K562 (cell line): ENCODE measurements at regions not wholly inside any gene's neighbourhood (a gene's known extent, or its start where the extent isn't known, plus 50 kb on each side); places are given as distances from the start of the nearest gene placed in this dataset.

Experiments used
- ATAC-seq: fragments of 200-7000 bp; cut with Tn5 transposase; 3 replicates; pipeline ENCODE4 v1.9.1; 2020; ENCODE audit warnings: moderate library complexity
- BruUV-seq: library from RNA; stranded (reverse); fragments of 400-500 nt; replicated peaks from 2 replicates; lab custom pipeline; 2021; lab: Mats Ljungman, UMichigan
- CTCF ChIA-PET: fragments of 300-600 bp; formaldehyde crosslinking; extraction: SDS; loops from one replicate; lab custom pipeline; 2021; ENCODE audit warnings: low intra/inter-chr PET ratio; lab: Yijun Ruan, JAX
- POLR2A ChIA-PET: fragments of 300-600, 350-650 bp; sonication (Branson Sonifier 250); formaldehyde crosslinking; extraction: SDS; loops from one replicate; lab custom pipeline; 2021; ENCODE audit warnings: antibody characterized with exemption, inconsistent platforms; lab: Yijun Ruan, JAX
- DNase-seq, 4 experiments: peaks; one replicate each; pipeline versions ENCODE4 v3.0.0 to v3.0.0-alpha.2; 2011 to 2018; ENCODE audit warnings: low spot score in 3 of 4, mixed read lengths in 3 of 4; ENCODE audit errors: extremely low read depth in 1 of 4
- FAIRE-seq: peaks from 2 replicates; lab custom pipeline; 2011; peaks lifted over from hg19 to GRCh38; lab: Jason Lieb, UNC
- H2AFZ ChIP-seq: 2 replicates; pipeline ENCODE4 v1.6.0; 2011; ENCODE audit warnings: low read depth, low read length, control low read depth, inconsistent platforms
- H3K27ac ChIP-seq: fragments of 200-600 bp; 3 replicates; pipeline ENCODE4 v1.8.0; 2011; ENCODE audit warnings: low read depth, mild to moderate bottlenecking, control low read depth, inconsistent platforms, low read length, moderate library complexity, mixed read lengths; ENCODE audit errors: extremely low read depth
- H3K27me3 ChIP-seq, 2 experiments: fragments of 300-600 bp in 1 of 2; 2 replicates in 1 of 2; 3 replicates in 1 of 2; pipeline versions ENCODE4 v1.6.0 to v1.8.0; 2011; ENCODE audit warnings: inconsistent platforms in 2 of 2, low read length in 2 of 2, mild to moderate bottlenecking in 1 of 2, mixed read lengths in 1 of 2, moderate library complexity in 1 of 2; ENCODE audit not compliant: control insufficient read depth in 2 of 2, insufficient read depth in 2 of 2
- H3K36me3 ChIP-seq: fragments of 300-600 bp; 3 replicates; pipeline ENCODE4 v1.8.0; 2011; ENCODE audit warnings: mild to moderate bottlenecking, low read length, inconsistent platforms; ENCODE audit not compliant: control insufficient read depth, insufficient read depth
- H3K4me1 ChIP-seq, 2 experiments: fragments of 200-600 bp in 1 of 2; replicated peaks in 1 of 2; 2 replicates in 1 of 2; 3 replicates in 1 of 2; pipeline versions ENCODE4 v1.5.1 to v1.8.0; 2011; ENCODE audit warnings: inconsistent platforms in 2 of 2, low read length in 2 of 2, mild to moderate bottlenecking in 1 of 2, mixed read lengths in 1 of 2, moderate library complexity in 1 of 2; ENCODE audit not compliant: control insufficient read depth in 2 of 2, insufficient read depth in 2 of 2
- H3K4me2 ChIP-seq: 2 replicates; pipeline ENCODE4 v1.6.1; 2011; ENCODE audit warnings: low read length, control low read depth, inconsistent platforms, mixed read lengths; ENCODE audit not compliant: insufficient read depth
- H3K4me3 ChIP-seq: fragments of 200-600 bp; sonication (generic), shearing (Covaris generic); 2 replicates; pipeline ENCODE4 v1.5.1; 2016; ENCODE audit warnings: control low read depth, inconsistent platforms
- H3K79me2 ChIP-seq: fragments of 200-600 bp; 3 replicates; pipeline ENCODE4 v1.8.0; 2011; ENCODE audit warnings: low read length, inconsistent platforms; ENCODE audit not compliant: control insufficient read depth, insufficient read depth
- H3K9ac ChIP-seq, 2 experiments: 2 replicates each; pipeline versions ENCODE4 v1.6.0 to v1.6.1; 2011; ENCODE audit warnings: low read depth in 2 of 2, low read length in 2 of 2, control low read depth in 1 of 2, inconsistent platforms in 1 of 2, mild to moderate bottlenecking in 1 of 2, mixed read lengths in 1 of 2; ENCODE audit not compliant: insufficient read depth in 1 of 2
- H3K9me1 ChIP-seq: one replicate; pipeline ENCODE4 v1.6.0; 2011; ENCODE audit warnings: inconsistent platforms, mild to moderate bottlenecking, low read length, moderate library complexity; ENCODE audit not compliant: control insufficient read depth, insufficient read depth
- H3K9me3 ChIP-seq: replicated peaks from 2 replicates; pipeline ENCODE4 v1.5.1; 2011; ENCODE audit warnings: low read depth, low read length, inconsistent platforms; ENCODE audit not compliant: control insufficient read depth, insufficient read depth
- H4K20me1 ChIP-seq: replicated peaks from 2 replicates; pipeline ENCODE4 v1.6.1; 2011; ENCODE audit warnings: low read length, inconsistent platforms, mixed read lengths; ENCODE audit not compliant: control insufficient read depth, insufficient read depth
- CBX1 ChIP-seq: sonication (generic); IDR thresholded peaks from 2 replicates; pipeline ENCODE4 v1.6.1; 2016; ENCODE audit warnings: antibody characterized with exemption, low read depth, mild to moderate bottlenecking
- ESRRA ChIP-seq: fragments of 450-650 bp; IDR thresholded peaks from 2 replicates; pipeline ENCODE4 v1.6.1; 2014; ENCODE audit warnings: low read depth, mild to moderate bottlenecking, moderate library complexity, borderline replicate concordance
- GTF2E2 ChIP-seq: fragments of 200-800 bp; sonication (Bioruptor generic); IDR thresholded peaks from 2 replicates; pipeline ENCODE4 v1.6.1; 2016; ENCODE audit warnings: missing genetic modification characterization, missing compliant biosample characterization
- HDGF ChIP-seq: fragments of 450-650 bp; IDR thresholded peaks from 2 replicates; pipeline ENCODE4 v1.6.1; 2016
- MIER1 ChIP-seq: fragments of 450-650 bp; IDR thresholded peaks from 2 replicates; pipeline ENCODE4 v1.6.1; 2016; ENCODE audit warnings: antibody characterized with exemption, mild to moderate bottlenecking, low read depth
- PHB2 ChIP-seq: fragments of 450-650 bp; IDR thresholded peaks from 2 replicates; pipeline ENCODE4 v1.6.1; 2017; ENCODE audit warnings: low read depth
- PHF20 ChIP-seq: fragments of 450-650 bp; IDR thresholded peaks from 2 replicates; pipeline ENCODE4 v1.6.1; 2018; ENCODE audit not compliant: partially characterized antibody
- SMAD2 ChIP-seq: fragments of 150-350 bp; IDR thresholded peaks from 2 replicates; pipeline ENCODE4 v1.6.1; 2014; ENCODE audit warnings: low read depth, mild to moderate bottlenecking, low read length
- STAG1 ChIP-seq: sonication (generic); formaldehyde crosslinking; IDR thresholded peaks from 2 replicates; pipeline ENCODE4 v1.5.0; 2020; ENCODE audit warnings: missing genetic modification reagents, borderline replicate concordance
- ZKSCAN3 ChIP-seq: fragments of 250-450 bp; sonication (Bioruptor Pico); IDR thresholded peaks from 2 replicates; pipeline ENCODE4 v1.4.0; 2020
- ZNF347 ChIP-seq: fragments of 450-650 bp; formaldehyde crosslinking; IDR thresholded peaks from 2 replicates; pipeline ENCODE4 v1.4.0; 2020; ENCODE audit warnings: low read depth, mild to moderate bottlenecking, moderate library complexity
- WGBS: fragments of 100-300 bp; shearing (Covaris generic); methylation state at CpG from one replicate; pipeline ENCODE4 v1.1.6; 2016; ENCODE audit warnings: low coverage, mixed read lengths; ENCODE audit not compliant: insufficient coverage; ENCODE audit errors: missing lambda C conversion rate; 5-methylcytosine and 5-hydroxymethylcytosine counted together
- in situ Hi-C: fragments of 300-500 bp; cut with MboI; formaldehyde crosslinking; loops from 4 replicates; pipeline ENCODE4 v1.15.0; 2018; ENCODE audit warnings: inconsistent platforms, mixed read lengths
- intact Hi-C: fragments of 100-400 bp; cut with micrococcal nuclease; formaldehyde crosslinking; loops from 2 replicates; pipeline ENCODE4 v1.14.2; 2022
- TF ChIP-seq, protein P1 (sequence below): fragments of 450-650 bp; IDR thresholded peaks from 2 replicates; pipeline ENCODE4 v1.6.1; 2016; ENCODE audit warnings: antibody characterized with exemption
- TF ChIP-seq, protein P2 (sequence below): sonication (generic); formaldehyde crosslinking; IDR thresholded peaks from 2 replicates; pipeline ENCODE4 v1.8.0; 2023; ENCODE audit warnings: missing genetic modification reagents, mild to moderate bottlenecking, borderline replicate concordance
- TF ChIP-seq, protein P3 (sequence below): sonication (generic); formaldehyde crosslinking; IDR thresholded peaks from 2 replicates; pipeline ENCODE4 v1.8.0; 2022; ENCODE audit warnings: mild to moderate bottlenecking, low read depth, missing genetic modification reagents

DNA sequence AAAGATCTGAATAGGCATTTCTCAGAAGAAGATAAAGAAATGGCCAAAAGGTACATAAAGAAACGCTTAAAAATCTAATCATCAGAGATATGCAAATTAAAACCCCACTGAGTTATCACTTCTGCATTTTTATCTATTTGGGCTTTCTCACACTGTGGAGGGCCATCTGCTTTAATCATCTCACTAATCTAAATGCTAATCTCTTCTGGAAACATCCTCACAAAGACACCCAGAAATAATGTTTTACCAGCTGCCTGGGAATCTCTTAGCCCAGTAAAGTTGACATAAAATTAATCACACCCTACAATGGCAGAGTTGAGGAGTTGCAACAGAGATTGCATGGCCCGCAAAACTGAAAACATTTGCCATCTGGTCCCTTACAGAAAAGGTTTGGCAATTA is 407.9 kb upstream of the CYLC2 start (continued):
- TF ChIP-seq, protein P1, sequence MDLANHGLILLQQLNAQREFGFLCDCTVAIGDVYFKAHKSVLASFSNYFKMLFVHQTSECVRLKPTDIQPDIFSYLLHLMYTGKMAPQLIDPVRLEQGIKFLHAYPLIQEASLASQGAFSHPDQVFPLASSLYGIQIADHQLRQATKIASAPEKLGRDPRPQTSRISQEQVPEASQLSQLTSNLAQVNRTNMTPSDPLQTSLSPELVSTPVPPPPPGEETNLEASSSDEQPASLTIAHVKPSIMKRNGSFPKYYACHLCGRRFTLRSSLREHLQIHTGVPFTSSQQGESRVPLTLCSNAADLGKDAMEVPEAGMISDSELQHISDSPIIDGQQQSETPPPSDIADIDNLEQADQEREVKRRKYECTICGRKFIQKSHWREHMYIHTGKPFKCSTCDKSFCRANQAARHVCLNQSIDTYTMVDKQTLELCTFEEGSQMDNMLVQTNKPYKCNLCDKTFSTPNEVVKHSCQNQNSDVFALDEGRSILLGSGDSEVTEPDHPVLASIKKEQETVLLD = no peak

DNA sequence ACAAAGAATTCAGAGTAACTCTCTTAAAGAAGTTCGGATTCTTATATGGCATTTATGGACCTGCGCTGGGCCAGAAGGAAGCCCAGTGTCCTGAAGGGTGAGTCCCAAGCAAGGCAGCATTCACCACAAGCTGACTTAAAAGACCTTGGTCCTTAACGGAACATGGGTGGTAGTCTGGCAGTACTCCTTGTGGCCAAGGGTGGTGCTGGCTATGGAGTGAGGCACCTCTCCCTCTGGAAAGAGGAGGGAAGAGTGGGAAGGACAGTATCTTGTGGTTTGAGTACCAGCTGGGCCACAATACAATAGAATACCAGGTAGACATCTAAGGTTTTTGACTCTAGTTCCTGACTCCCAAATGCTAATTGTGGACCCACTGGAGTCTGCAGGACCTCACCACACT is 425.7 kb upstream of the CYLC2 start:
- 0 out of 2 replicates have a peak, but pooled peaks cover 2% of the 10 kb centered on the region for H3K9me3 ChIP-seq
- no peaks in the 10 kb centered on the region for H3K4me1 ChIP-seq
- H3K9me1 ChIP-seq = no peaks in the 10 kb centered on the region
- POLR2A ChIA-PET = no interaction called here
- no peak overlapping the region for H3K4me2 ChIP-seq
- H3K79me2 ChIP-seq = no peaks in the 10 kb centered on the region
- no peak overlapping the region for H3K4me3 ChIP-seq
- FAIRE-seq = no peak
- TF ChIP-seq SMAD2 = no peak
- TF ChIP-seq PHF20 = no peak
- TF ChIP-seq MIER1 = no peak
- TF ChIP-seq ZKSCAN3 = no peak
- TF ChIP-seq, protein P2, sequence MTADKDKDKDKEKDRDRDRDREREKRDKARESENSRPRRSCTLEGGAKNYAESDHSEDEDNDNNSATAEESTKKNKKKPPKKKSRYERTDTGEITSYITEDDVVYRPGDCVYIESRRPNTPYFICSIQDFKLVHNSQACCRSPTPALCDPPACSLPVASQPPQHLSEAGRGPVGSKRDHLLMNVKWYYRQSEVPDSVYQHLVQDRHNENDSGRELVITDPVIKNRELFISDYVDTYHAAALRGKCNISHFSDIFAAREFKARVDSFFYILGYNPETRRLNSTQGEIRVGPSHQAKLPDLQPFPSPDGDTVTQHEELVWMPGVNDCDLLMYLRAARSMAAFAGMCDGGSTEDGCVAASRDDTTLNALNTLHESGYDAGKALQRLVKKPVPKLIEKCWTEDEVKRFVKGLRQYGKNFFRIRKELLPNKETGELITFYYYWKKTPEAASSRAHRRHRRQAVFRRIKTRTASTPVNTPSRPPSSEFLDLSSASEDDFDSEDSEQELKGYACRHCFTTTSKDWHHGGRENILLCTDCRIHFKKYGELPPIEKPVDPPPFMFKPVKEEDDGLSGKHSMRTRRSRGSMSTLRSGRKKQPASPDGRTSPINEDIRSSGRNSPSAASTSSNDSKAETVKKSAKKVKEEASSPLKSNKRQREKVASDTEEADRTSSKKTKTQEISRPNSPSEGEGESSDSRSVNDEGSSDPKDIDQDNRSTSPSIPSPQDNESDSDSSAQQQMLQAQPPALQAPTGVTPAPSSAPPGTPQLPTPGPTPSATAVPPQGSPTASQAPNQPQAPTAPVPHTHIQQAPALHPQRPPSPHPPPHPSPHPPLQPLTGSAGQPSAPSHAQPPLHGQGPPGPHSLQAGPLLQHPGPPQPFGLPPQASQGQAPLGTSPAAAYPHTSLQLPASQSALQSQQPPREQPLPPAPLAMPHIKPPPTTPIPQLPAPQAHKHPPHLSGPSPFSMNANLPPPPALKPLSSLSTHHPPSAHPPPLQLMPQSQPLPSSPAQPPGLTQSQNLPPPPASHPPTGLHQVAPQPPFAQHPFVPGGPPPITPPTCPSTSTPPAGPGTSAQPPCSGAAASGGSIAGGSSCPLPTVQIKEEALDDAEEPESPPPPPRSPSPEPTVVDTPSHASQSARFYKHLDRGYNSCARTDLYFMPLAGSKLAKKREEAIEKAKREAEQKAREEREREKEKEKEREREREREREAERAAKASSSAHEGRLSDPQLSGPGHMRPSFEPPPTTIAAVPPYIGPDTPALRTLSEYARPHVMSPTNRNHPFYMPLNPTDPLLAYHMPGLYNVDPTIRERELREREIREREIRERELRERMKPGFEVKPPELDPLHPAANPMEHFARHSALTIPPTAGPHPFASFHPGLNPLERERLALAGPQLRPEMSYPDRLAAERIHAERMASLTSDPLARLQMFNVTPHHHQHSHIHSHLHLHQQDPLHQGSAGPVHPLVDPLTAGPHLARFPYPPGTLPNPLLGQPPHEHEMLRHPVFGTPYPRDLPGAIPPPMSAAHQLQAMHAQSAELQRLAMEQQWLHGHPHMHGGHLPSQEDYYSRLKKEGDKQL (CRISPR knock-in tag) = no peak
- TF ChIP-seq GTF2E2 (tag) = no peak
- no peak for TF ChIP-seq STAG1 (CRISPR knock-in tag)
- no peak for TF ChIP-seq PHB2
- TF ChIP-seq HDGF = no peak
- TF ChIP-seq ESRRA = no peak
- TF ChIP-seq CBX1 = no peak
- TF ChIP-seq, protein P3, sequence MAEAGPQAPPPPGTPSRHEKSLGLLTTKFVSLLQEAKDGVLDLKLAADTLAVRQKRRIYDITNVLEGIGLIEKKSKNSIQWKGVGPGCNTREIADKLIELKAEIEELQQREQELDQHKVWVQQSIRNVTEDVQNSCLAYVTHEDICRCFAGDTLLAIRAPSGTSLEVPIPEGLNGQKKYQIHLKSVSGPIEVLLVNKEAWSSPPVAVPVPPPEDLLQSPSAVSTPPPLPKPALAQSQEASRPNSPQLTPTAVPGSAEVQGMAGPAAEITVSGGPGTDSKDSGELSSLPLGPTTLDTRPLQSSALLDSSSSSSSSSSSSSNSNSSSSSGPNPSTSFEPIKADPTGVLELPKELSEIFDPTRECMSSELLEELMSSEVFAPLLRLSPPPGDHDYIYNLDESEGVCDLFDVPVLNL (CRISPR knock-in tag) = no peak
- no peak for TF ChIP-seq ZNF347 (CRISPR knock-in tag)
- H3K36me3 ChIP-seq = no peaks in the 10 kb centered on the region
- no peaks in the 10 kb centered on the region for H4K20me1 ChIP-seq
- 2% methylated on average over 3 of the region's 3 CpGs for WGBS
- H3K27me3 ChIP-seq = no peaks in the 10 kb centered on the region
- H3K9ac ChIP-seq = no peak overlapping the region
- in situ Hi-C loops = no loop called here
- H2AFZ ChIP-seq = no peak overlapping the region
- CTCF ChIA-PET = no interaction called here
- intact Hi-C loops = no loop called here
- no peak overlapping the region for H3K27ac ChIP-seq
- BruUV-seq = no TSS peak
- no peak for DNase-seq
- ATAC-seq = no peak
